Prostate gland (tissue), 2 donors: ENCODE measurements at regions not wholly inside any gene's neighbourhood (a gene's known extent, or its start where the extent isn't known, plus 50 kb on each side); places are given as distances from the start of the nearest gene placed in this dataset.

Experiments
- DNase-seq: peaks from one replicate; pipeline ENCODE4 v3.0.0-alpha.2; 2019; ENCODE audit warnings: low spot score
- H3K27ac ChIP-seq, 2 donors: fragments of 200-600 bp; sonication (generic); 2 replicates each; pipeline ENCODE4 v1.5.1; 2017 to 2019
- H3K27me3 ChIP-seq: fragments of 200-600 bp; sonication (generic); replicated peaks from 2 replicates; pipeline ENCODE4 v1.5.1; 2019; ENCODE audit not compliant: insufficient read depth
- H3K36me3 ChIP-seq, 2 donors: fragments of 200-600 bp; sonication (generic); 1 replicate in 1 of 2; 2 replicates in 1 of 2; pipeline versions ENCODE4 v1.5.1 to v1.8.1; 2017 to 2019
- H3K4me1 ChIP-seq: fragments of 200-600 bp; sonication (generic); replicated peaks from 2 replicates; pipeline ENCODE4 v1.5.1; 2019
- H3K4me3 ChIP-seq, 2 donors: fragments of 200-600 bp; sonication (generic); 2 replicates each; pipeline ENCODE4 v1.5.1; 2017 to 2019
- H3K9me3 ChIP-seq: fragments of 200-600 bp; sonication (generic); 2 replicates; pipeline ENCODE4 v1.5.1; 2017
- POLR2A ChIP-seq: fragments of 450-650 bp; IDR thresholded peaks from one replicate; pipeline ENCODE4 v1.6.1; 2016; ENCODE audit warnings: antibody characterized with exemption, mild to moderate bottlenecking
- POLR2AphosphoS5 ChIP-seq: sonication (generic); formaldehyde crosslinking; IDR thresholded peaks from one replicate; pipeline ENCODE4 v1.6.1; 2017; ENCODE audit warnings: antibody characterized with exemption
- WGBS: methylation state at CpG from one replicate; pipeline ENCODE4 v1.1.5; 2018; 5-methylcytosine and 5-hydroxymethylcytosine counted together
- intact Hi-C: fragments of 100-400 bp; cut with DNase I; formaldehyde crosslinking; loops from one replicate; pipeline ENCODE4 v1.14.2; 2022
- TF ChIP-seq, protein P1 (sequence below), 4 experiments: fragments of 200-600 bp in 2 of 4; fragments of 450-650 bp in 2 of 4; sonication (generic) in 2 of 4; IDR thresholded peaks; 1 replicate in 3 of 4; 2 replicates in 1 of 4; pipeline ENCODE4 v1.5.1; 2016 to 2019; ENCODE audit warnings: antibody characterized with exemption in 4 of 4, mild to moderate bottlenecking in 2 of 4, moderate library complexity in 2 of 4

DNA sequence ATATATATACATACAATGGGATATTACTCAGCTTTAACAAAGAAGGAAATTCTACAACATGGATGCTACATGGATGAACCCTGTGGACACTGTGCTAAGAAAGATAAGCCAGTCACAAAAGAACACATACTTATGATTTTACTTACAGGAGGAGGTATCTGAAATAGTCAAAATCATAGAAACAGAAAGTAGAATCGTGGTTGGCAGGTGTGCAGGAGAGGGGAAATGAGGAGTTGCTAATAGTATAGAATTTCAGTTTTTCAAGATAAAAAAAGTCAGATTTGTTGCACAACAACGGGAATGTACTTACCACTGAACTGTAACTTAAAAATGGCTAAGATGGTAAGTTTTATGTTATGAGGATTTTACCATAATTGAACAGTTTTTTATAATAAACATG is 706.3 kb downstream of the TFAP2A start:
- Histone ChIP-seq H3K27me3 (no peaks in the 10 kb centered on the region), H3K27ac (no peak overlapping the region), H3K36me3 (no peaks in the 10 kb centered on the region), H3K4me1 (no peaks in the 10 kb centered on the region), H3K9me3 (no peaks in the 10 kb centered on the region), H3K4me3 (no peak overlapping the region)
- 78% methylated on average over 2 of the region's 2 CpGs for WGBS
- TF ChIP-seq POLR2AphosphoS5 (no peak), POLR2A (no peak)
- TF ChIP-seq, protein P1, sequence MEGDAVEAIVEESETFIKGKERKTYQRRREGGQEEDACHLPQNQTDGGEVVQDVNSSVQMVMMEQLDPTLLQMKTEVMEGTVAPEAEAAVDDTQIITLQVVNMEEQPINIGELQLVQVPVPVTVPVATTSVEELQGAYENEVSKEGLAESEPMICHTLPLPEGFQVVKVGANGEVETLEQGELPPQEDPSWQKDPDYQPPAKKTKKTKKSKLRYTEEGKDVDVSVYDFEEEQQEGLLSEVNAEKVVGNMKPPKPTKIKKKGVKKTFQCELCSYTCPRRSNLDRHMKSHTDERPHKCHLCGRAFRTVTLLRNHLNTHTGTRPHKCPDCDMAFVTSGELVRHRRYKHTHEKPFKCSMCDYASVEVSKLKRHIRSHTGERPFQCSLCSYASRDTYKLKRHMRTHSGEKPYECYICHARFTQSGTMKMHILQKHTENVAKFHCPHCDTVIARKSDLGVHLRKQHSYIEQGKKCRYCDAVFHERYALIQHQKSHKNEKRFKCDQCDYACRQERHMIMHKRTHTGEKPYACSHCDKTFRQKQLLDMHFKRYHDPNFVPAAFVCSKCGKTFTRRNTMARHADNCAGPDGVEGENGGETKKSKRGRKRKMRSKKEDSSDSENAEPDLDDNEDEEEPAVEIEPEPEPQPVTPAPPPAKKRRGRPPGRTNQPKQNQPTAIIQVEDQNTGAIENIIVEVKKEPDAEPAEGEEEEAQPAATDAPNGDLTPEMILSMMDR (IDR thresholded peaks at IDR 0.05) = no peak
- intact Hi-C loops = no loop called here
- DNase-seq = no peak

DNA sequence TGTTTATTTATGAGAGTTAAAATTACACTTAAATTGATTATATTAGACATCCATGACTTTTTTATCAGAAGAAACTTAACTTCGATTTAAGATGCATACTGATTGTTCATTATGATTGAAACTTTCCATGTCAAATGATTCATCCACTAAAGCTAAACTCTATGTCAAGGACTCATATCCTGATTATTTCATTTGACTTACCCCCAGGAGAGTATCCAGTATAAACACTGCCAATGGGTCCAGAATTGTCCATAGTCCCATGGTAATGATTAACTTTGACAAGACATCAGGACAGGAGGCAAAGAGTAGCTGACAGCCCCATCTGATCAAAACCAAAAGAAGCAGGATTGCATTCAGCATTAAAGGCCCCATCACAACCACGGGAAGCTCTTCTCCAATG is 709.9 kb downstream of the TFAP2A start:
- H3K36me3 ChIP-seq = no peaks in the 10 kb centered on the region
- TF ChIP-seq, protein P1 (IDR thresholded peaks at IDR 0.05) = no peak
- TF ChIP-seq POLR2A (no peak), POLR2AphosphoS5 (no peak)
- no peak overlapping the region for H3K27ac ChIP-seq
- 77% methylated on average over 2 of the region's 2 CpGs for WGBS
- no peaks in the 10 kb centered on the region for H3K9me3 ChIP-seq
- intact Hi-C loops = no loop called here
- H3K4me1 ChIP-seq = no peaks in the 10 kb centered on the region
- no peaks in the 10 kb centered on the region for H3K27me3 ChIP-seq
- H3K4me3 ChIP-seq = no peak overlapping the region
- no peak for DNase-seq

DNA sequence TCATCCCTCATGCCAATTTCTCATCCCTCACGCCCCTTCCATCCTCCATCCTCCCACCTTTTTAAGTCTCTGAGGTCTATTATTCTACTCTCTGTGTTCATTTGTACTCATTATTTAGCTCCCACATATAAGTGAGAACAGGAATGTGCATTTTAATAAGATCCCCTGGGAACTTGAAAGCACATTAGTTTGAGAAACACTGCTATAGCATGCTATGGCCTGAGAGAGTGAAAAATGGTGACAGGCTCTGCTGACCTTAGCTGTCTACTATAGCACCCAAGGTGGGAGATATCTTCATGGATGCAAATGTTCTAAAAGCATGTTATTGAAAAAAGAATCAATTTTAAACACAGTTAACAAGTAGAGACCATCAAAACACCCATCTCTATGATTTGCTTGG is 712.0 kb downstream of the TFAP2A start:
- intact Hi-C loops = no loop called here
- Histone ChIP-seq H3K27me3 (no peaks in the 10 kb centered on the region), H3K4me3 (no peak overlapping the region), H3K4me1 (no peaks in the 10 kb centered on the region), H3K27ac (no peak overlapping the region), H3K9me3 (no peaks in the 10 kb centered on the region), H3K36me3 (no peaks in the 10 kb centered on the region)
- 88% methylated on average over 1 of the region's 1 CpG for WGBS
- DNase-seq = no peak
- TF ChIP-seq POLR2A (no peak), POLR2AphosphoS5 (no peak)
- TF ChIP-seq, protein P1 (IDR thresholded peaks at IDR 0.05) = no peak

DNA sequence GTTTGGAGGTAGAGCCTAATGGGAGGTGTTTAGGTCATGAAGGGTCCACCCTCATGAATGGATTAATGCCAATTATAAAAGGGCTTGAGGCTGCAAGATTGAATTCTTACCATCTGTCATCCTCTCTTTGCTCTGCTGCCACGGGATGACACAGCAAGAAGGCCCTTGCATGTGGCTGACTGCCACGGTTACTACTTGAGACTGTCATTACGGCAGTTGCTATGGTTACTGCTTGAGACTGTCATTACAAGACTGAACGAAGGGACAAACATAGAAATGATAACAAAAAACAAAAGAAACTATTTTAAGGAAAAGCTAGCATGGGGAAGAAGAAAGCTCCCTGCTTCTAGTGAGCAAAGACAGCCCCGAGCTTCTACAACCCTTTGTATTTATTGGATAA is 715.0 kb downstream of the TFAP2A start:
- DNase-seq = no peak

DNA sequence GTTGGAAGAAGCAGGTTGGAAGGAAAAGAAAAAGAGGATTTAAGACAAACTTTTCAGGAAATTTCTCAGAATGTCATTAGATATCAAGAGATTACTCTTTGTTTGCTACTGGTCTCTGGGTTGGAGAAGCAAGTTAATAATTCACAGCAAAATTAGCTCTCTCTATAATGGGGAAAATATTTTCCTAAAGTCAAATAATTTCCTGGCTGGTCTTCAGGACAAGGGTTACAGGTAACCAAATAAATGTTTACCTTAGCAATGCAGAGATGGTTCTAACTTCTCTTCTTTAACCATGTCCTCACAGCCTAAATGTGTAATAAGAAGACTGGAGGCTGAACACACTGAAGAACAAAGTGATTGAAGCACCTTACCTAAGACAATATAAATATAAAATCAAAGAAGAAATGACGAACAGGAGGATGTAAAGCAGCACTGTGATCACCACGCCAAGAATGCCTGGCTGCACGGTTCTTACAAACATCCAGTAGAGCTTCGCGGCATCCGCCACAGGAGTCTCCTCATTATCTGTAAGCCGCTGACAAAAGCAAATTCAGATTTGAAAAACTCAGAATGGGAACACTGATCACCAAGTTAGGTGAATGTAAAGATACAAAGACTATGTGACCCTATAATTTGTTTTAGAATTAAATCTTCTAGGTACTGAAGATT is 717.5 kb downstream of the TFAP2A start:
- H3K4me3 ChIP-seq = no peak overlapping the region
- DNase-seq = no peak
- no peak overlapping the region for H3K27ac ChIP-seq
- no peak for TF ChIP-seq POLR2AphosphoS5
- TF ChIP-seq, protein P1 (IDR thresholded peaks at IDR 0.05) = no peak
- TF ChIP-seq POLR2A = no peak
- intact Hi-C loops = no loop called here
- H3K9me3 ChIP-seq = no peaks in the 10 kb centered on the region
- no peaks in the 10 kb centered on the region for H3K27me3 ChIP-seq
- WGBS = 80% methylated on average over 7 of the region's 7 CpGs
- H3K36me3 ChIP-seq = no peaks in the 10 kb centered on the region
- H3K4me1 ChIP-seq = no peaks in the 10 kb centered on the region

More for the DNA sequence above, 715.0 kb downstream of the TFAP2A start:
- TF ChIP-seq POLR2A (no peak), POLR2AphosphoS5 (no peak)
- TF ChIP-seq, protein P1 (IDR thresholded peaks at IDR 0.05) = no peak
- Histone ChIP-seq H3K4me3 (no peak overlapping the region), H3K27ac (no peak overlapping the region), H3K36me3 (no peaks in the 10 kb centered on the region), H3K27me3 (no peaks in the 10 kb centered on the region), H3K4me1 (no peaks in the 10 kb centered on the region), H3K9me3 (no peaks in the 10 kb centered on the region)
- intact Hi-C loops = no loop called here
- 46% methylated on average over 5 of the region's 5 CpGs for WGBS
